ENCODE measurements at regions not wholly inside any gene's neighbourhood (a gene's known extent, or its start where the extent isn't known, plus 50 kb on each side); places are given as distances from the start of the nearest gene placed in this dataset.
"Not testable (repeated sequence)": the region's sequence is repeated elsewhere in the genome, so short reads cannot be mapped to it uniquely, and the experiment has no call there.

DNA sequence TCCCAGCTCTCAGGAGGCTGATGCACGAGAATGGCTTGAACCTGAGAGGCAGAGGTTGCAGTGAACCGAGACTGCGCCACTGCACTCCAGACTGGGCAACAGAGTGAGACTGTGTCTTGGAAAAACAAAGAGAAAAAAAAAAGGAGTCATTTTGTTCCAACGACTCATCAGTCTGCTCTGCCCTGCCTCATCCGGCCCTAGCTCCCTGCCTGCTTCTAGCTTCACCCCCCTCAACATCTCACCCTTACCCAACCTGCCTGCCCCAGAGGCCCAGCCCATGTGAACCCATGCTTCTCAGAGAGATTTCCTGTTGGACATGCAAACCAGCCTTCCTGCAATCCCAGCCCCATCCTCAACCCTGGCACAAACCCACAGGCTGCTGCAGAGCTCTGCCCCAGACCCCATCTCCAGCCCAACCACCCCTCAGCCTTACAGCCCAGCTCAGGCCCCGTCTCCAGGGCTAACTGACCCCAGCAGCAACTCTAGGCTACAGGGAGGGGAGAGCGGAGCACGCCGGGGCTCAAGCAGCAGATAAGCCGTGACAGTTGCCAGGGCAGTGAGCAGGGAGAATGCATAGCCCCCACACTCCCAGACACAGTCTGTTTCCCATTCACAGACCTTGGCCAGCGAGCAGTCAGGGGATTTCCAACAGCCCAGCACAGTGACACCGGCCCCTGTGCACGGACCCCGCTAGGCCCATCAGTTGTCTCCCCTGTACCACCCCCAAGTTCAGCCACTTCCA lies 86.0 kb upstream of the KCTD7 start:
- no peak overlapping the region for H3K4me3 Mint-ChIP-seq
- POLR2A ChIA-PET: no interaction called here
- no peak for DNase-seq
- no peaks in the 10 kb centered on the region for H3K9me3 Mint-ChIP-seq
- H3K4me1 Mint-ChIP-seq: peaks cover 2% of the 10 kb centered on the region
- peak overlapping the region; percentile 68 for H3K27ac Mint-ChIP-seq
- no peak for ATAC-seq (ENCODE audit: low read depth)
- H3K27me3 Mint-ChIP-seq: no peaks in the 10 kb centered on the region
- H3K36me3 Mint-ChIP-seq: peaks cover 4% of the 10 kb centered on the region

DNA sequence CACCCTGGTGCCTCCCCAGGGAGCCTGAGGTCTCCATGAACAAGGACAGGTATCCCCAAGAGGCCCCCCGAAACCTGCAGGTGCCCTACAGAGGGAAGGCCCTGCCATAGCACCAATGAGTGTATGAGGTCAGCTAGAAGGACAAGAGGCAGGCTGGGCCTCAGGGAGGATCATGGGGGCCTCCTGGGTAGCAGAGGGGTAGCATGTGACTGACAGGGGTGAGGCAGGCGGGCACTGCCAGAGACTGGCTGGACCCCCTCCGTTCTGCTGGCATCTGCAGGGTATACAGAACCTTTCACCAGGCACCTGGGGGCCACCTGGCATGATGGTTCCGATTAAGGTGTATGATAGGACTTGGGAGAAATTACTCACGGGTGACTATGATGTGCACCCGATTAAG lies 79.2 kb upstream of the KCTD7 start:
- POLR2A ChIA-PET: no interaction called here
- Mint-ChIP-seq H3K27ac (no peak overlapping the region), H3K4me1 (no peaks in the 10 kb centered on the region), H3K36me3 (peaks cover 10% of the 10 kb centered on the region), H3K4me3 (no peak overlapping the region), H3K27me3 (no peaks in the 10 kb centered on the region), H3K9me3 (no peaks in the 10 kb centered on the region)
- DNase-seq (no peak), ATAC-seq (ENCODE audit: low read depth) (no peak)

DNA sequence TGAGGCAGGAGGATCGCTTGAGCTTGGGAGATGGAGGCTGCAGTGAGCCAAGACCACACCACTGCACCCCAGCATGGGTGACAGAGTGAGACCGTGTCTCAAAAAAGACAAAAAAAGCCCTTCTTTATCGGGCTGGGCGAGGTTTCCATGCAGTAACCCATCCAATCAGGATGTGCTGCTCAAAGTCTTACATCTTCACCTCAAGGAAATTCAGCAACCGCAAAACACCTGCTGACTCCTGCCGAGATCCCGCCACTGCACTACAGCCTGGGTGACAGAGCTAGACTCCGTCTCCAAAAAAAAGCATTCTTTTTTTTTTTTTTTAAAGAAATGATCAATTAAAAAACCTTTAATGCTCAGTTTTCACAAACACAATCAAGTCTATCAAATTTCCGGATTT lies 75.7 kb upstream of the KCTD7 start:
- peaks cover 2% of the 10 kb centered on the region for H3K4me1 Mint-ChIP-seq
- H3K9me3 Mint-ChIP-seq: no peaks in the 10 kb centered on the region
- ATAC-seq (ENCODE audit: low read depth) (no peak), DNase-seq (no peak)
- peaks cover 10% of the 10 kb centered on the region for H3K36me3 Mint-ChIP-seq
- H3K4me3 Mint-ChIP-seq: no peak overlapping the region
- H3K27ac Mint-ChIP-seq: no peak overlapping the region
- POLR2A ChIA-PET: no interaction called here
- no peaks in the 10 kb centered on the region for H3K27me3 Mint-ChIP-seq

GRCh38 chr7:66553675-66554074 lies 75.0 kb upstream of the KCTD7 start:
- H3K4me3 Mint-ChIP-seq; ATAC-seq (ENCODE audit: low read depth); DNase-seq; H3K4me1 Mint-ChIP-seq; H3K9me3 Mint-ChIP-seq; H3K36me3 Mint-ChIP-seq; H3K27ac Mint-ChIP-seq; POLR2A ChIA-PET; H3K27me3 Mint-ChIP-seq: not testable (repeated sequence)

DNA sequence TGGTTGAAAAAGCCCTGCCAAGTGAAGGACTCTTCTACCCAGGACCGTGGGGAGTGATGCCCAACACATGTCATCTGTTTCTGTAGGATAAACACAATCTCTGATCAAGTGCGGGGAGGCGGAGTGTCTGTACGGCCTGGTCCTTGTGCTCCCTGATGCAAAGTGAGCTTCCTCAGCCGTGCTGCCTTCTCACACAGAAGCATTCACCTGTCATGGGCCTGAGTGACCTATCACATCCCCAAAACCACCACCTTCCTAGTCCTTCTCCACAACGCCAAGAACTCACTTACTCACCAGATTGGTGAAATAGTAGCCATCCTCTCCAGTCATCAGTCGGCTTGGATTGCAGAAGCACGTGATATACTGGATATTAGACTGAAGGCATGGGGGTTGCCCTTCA lies 74.4 kb upstream of the KCTD7 start:
- H3K4me1 Mint-ChIP-seq; H3K36me3 Mint-ChIP-seq; POLR2A ChIA-PET; DNase-seq; ATAC-seq (ENCODE audit: low read depth); H3K27ac Mint-ChIP-seq; H3K9me3 Mint-ChIP-seq; H3K27me3 Mint-ChIP-seq; H3K4me3 Mint-ChIP-seq: not testable (repeated sequence)

- H3K4me3 Mint-ChIP-seq; H3K27ac Mint-ChIP-seq; DNase-seq; H3K9me3 Mint-ChIP-seq; ATAC-seq (ENCODE audit: low read depth); H3K27me3 Mint-ChIP-seq; H3K36me3 Mint-ChIP-seq; H3K4me1 Mint-ChIP-seq; POLR2A ChIA-PET: not testable (repeated sequence)
These were observed 73.7 kb upstream of the KCTD7 start for GRCh38 chr7:66554842-66555430.

- POLR2A ChIA-PET: no interaction called here
These were observed 72.5 kb upstream of the KCTD7 start for GRCh38 chr7:66556177-66556548.

GRCh38 chr7:66556549-66557213 lies 72.0 kb upstream of the KCTD7 start:
- POLR2A ChIA-PET: no interaction called here
- no peak overlapping the region for H3K27ac Mint-ChIP-seq
- no peak for DNase-seq
- no peaks in the 10 kb centered on the region for H3K27me3 Mint-ChIP-seq
- H3K4me3 Mint-ChIP-seq: no peak overlapping the region
- H3K4me1 Mint-ChIP-seq: peaks cover 7% of the 10 kb centered on the region
- H3K9me3 Mint-ChIP-seq: no peaks in the 10 kb centered on the region
- no peak for ATAC-seq (ENCODE audit: low read depth)
- H3K36me3 Mint-ChIP-seq: peaks cover 7% of the 10 kb centered on the region

More at GRCh38 chr7:66556177-66556548, 72.5 kb upstream of the KCTD7 start:
- H3K4me1 Mint-ChIP-seq: peaks cover 7% of the 10 kb centered on the region
- H3K27ac Mint-ChIP-seq: no peak overlapping the region
- no peaks in the 10 kb centered on the region for H3K27me3 Mint-ChIP-seq
- ATAC-seq (ENCODE audit: low read depth) (no peak), DNase-seq (no peak)
- H3K9me3 Mint-ChIP-seq: no peaks in the 10 kb centered on the region
- H3K4me3 Mint-ChIP-seq: no peak overlapping the region
- H3K36me3 Mint-ChIP-seq: peaks cover 7% of the 10 kb centered on the region

- Mint-ChIP-seq H3K4me1 (peaks cover 9% of the 10 kb centered on the region), H3K27ac (no peak overlapping the region), H3K36me3 (peaks cover 11% of the 10 kb centered on the region), H3K27me3 (no peaks in the 10 kb centered on the region), H3K9me3 (no peaks in the 10 kb centered on the region), H3K4me3 (no peak overlapping the region)
- DNase-seq (peak; percentile 87), ATAC-seq (ENCODE audit: low read depth) (peak; percentile 77)
- POLR2A ChIA-PET: interaction anchor here (0.5 kb wide), 1 partner anchor 266 kb away, joined by 3 read pairs; no protein-coding TSS in a partner anchor
These were observed 71.2 kb upstream of the KCTD7 start for GRCh38 chr7:66557214-66558200.

- Mint-ChIP-seq H3K27ac (no peak overlapping the region), H3K4me1 (peaks cover 9% of the 10 kb centered on the region), H3K4me3 (no peak overlapping the region), H3K9me3 (no peaks in the 10 kb centered on the region), H3K27me3 (no peaks in the 10 kb centered on the region), H3K36me3 (peaks cover 12% of the 10 kb centered on the region)
- POLR2A ChIA-PET: interaction anchor here (0.5 to 0.7 kb wide), 3 partner anchors 14 to 265 kb away, joined by 3 to 7 read pairs (median 3); partner anchors contain the start of gene RABGEF1
- ATAC-seq (ENCODE audit: low read depth): no peak
- DNase-seq: no peak
These were observed 70.5 kb upstream of the KCTD7 start for GRCh38 chr7:66558201-66558641.

DNA sequence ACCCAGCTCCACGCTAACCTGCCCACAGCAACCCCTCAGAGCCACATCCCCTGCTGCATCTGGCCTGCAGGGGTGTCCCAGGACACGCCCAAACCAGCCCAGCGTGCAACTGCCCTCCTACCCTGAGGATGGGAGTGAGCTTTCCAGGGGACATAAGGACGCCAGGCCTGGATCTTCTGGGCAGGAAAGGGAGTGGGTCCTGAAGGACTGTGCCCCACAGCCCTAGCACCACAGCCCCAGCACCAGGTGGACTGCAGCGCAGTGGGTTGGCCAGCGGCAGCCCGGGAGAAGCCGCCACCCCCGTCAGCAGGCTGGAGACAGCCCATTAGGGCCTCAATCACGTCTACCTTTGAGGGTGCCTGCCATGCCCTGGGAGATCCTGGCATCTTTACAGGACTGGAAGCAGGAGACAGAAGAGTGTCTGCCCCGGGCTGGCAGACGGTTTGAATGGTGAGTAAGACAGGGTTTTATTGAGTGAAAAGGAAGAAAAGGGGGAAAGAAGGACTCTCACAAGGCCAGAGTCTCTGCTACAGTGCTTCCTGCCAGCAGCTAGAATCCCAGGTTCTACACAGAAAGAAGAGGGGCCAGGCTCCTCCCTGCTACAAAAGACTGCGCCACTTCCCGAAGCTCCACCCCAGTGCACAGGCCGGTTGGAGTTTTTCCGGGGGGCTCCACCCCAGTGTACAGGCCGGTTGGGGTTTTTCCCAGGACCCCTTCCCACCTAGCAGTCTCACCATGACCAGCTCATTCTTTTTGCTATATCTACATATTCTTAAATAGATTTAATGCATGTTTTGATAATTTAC lies 69.8 kb upstream of the KCTD7 start:
- H3K36me3 Mint-ChIP-seq: peaks cover 14% of the 10 kb centered on the region
- POLR2A ChIA-PET: interaction anchor here (0.5 to 0.7 kb wide), 3 partner anchors 13 to 265 kb away, joined by 3 to 7 read pairs (median 3); partner anchors contain the start of gene RABGEF1

GRCh38 chr7:66564045-66564444 lies 64.6 kb upstream of the KCTD7 start:
- no peak for DNase-seq
- no peak overlapping the region for H3K27ac Mint-ChIP-seq

More for the DNA sequence above, 69.8 kb upstream of the KCTD7 start:
- H3K27me3 Mint-ChIP-seq: no peaks in the 10 kb centered on the region
- peaks cover 11% of the 10 kb centered on the region for H3K4me1 Mint-ChIP-seq
- H3K4me3 Mint-ChIP-seq: no peak overlapping the region
- no peak overlapping the region for H3K27ac Mint-ChIP-seq
- ATAC-seq (ENCODE audit: low read depth): no peak
- H3K9me3 Mint-ChIP-seq: no peaks in the 10 kb centered on the region
- no peak for DNase-seq

More at GRCh38 chr7:66564045-66564444, 64.6 kb upstream of the KCTD7 start:
- no peaks in the 10 kb centered on the region for H3K9me3 Mint-ChIP-seq
- peaks cover 16% of the 10 kb centered on the region for H3K36me3 Mint-ChIP-seq
- no peak overlapping the region for H3K4me3 Mint-ChIP-seq
- H3K4me1 Mint-ChIP-seq: peaks cover 9% of the 10 kb centered on the region
- ATAC-seq (ENCODE audit: low read depth): no peak
- H3K27me3 Mint-ChIP-seq: no peaks in the 10 kb centered on the region
- POLR2A ChIA-PET: no interaction called here

Measured in activated naive CD8-positive, alpha-beta T cell treated with anti-CD3 and anti-CD28 coated beads, Interleukin-2, amount 10 ng/mL, durations not matched to agents 7 days and 5 days (primary cell).